Stimulated activated CD8-positive, alpha-beta memory T cell treated with anti-CD3 and anti-CD28 coated beads, Interleukin-4, amount 100 ng/mL, for 48 hours (primary cell): ENCODE measurements at regions not wholly inside any gene's neighbourhood (a gene's known extent, or its start where the extent isn't known, plus 50 kb on each side); places are given as distances from the start of the nearest gene placed in this dataset.

Source experiments
- DNase-seq: peaks from one replicate; pipeline ENCODE4 v3.0.0-alpha.2; 2020

DNA sequence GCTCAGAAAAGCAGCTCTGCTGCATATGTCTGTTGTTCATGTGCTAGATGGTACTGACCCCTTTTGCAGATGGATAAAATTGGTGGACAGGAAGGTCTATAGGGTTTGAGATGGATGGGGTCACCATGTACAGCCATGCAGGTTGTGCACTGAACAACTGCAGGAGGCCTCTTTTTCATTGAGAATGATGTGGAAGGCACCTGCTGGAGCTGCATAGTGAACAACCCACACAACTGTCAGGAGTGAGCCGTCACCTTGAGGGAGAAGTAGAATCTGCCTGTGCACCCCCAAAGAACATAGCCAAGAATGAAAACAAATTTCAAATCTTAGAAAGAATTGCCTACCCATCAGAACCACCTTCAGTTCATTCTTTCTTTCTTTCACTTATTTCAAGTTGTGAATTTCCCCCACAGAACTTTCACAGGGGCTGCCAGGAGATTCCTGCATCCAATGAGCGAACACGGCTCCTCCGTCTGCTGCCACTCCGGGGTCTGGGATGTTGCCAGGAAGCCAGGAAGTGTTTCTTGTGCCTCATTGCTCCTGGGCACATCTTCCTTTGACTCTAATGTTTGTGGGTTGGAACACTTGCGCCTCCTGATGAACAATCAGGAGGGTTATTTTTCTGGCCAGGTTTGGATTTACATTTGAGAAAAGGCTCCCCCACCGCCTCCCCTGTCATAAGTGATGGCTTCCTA lies 53.7 kb upstream of the DOCK1 start:
- no peak for DNase-seq

DNA sequence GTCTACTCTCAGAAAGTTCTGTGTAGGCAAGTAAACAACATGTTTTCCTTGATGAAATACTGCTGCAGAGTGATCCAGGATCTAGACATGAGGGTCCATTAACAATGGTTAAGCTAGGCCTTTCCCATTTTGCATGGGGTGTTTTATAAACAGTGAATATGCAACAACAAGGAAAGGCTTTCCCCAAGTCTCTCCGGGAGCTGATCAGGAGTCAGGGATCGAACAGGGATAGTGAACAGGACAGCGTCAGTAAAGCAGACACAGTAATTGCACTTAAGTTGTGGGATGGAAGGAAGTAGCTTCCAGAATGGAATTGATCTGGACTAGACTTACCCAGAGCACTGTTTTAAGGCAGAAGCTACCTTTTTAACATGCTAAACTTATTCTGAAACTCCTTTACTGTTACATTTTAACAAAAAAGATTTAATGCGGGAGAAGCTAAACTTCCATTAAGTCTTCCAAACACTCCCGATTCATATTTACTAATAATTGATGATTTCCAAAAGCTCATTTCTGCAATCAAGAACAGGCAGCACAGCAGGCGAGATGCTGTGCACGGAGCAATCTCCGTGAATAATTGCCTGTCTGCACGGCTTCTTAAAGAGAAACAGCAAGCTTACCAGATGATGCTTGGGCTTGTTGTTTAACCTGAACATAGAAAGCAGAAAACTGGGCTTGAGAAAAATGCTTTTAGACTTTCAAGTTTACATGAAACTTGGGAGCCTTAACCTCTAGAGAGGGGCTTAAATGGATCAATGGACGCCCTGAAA lies 50.3 kb upstream of the DOCK1 start:
- DNase-seq, result no peak
